ENCODE measurements at regions not wholly inside any gene's neighbourhood (a gene's known extent, or its start where the extent isn't known, plus 50 kb on each side); places are given as distances from the start of the nearest gene placed in this dataset.

- DNase-seq (ENCODE audit: low read depth): no peak
Measured at GRCh38 chr15:31510057-31510456, 183.4 kb downstream of the KLF13 start.

DNA sequence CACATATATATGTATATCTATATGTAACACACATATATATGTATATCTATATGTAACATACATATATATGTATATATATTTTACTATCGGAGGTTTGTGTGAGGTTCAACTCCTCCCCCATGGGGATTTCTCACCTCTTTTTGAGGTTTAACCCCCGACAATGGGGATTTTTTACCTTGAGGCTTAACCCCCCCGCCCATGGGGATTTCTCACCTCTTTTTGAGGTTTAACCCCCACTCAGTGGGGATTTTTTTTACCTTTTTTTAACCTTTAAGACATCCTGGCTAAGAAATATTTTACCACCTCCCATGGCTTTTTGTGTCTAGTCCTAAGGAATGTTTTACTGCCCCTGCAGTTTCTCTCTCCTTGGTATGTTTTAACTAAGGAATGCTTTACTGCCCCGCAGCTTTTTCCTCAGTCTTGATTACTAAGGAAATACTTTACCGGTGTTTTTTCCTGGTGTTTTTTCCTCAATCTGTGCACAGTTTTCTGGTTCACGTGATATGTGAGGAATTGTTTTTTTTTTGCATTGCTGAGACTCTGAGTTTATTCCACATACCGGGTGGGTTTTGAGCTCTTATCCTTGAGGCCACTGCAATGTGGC, 185.2 kb downstream of the KLF13 start:
- DNase-seq (ENCODE audit: low read depth): no peak

GRCh38 chr15:31513178-31513577, 186.5 kb downstream of the KLF13 start:
- DNase-seq (ENCODE audit: low read depth): no peak

DNA sequence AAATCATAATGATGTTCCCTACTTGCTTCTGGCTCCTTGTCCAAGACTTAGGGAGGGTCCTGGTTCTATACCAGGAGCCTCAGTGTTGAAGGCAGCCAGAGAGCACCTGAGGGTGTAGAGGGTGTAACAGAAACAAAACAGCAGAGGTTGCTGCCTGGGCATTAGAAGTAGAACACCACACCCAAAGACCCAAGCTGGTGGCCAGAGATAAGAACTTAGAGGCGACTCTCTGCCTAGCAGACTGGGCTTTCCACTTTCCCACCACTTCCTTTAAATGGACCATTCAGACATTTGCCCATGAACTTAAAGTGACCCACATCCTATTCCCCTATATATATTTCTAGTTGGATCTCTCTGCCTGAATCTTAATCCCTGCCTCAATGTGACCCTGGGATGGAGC, 189.8 kb downstream of the KLF13 start:
- DNase-seq (ENCODE audit: low read depth): no peak

DNA sequence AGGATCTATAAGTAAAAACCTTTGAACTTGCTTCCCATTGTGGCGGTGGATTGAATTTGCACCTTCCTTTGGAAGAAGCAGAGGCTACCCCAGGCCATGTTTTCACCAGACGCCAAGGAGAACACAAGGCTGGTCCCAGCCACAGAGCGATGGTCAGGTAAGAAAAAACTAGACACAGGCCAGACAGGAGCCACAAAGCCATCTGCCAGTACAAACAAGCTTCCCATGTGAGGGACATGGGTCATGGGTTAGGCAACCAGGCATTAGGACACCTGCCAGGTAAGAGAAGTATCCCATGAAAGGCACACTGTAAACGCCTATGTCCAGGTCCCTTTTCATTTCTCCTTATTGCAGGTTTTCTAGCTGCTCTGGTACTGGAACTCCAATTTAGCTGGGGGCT, 190.2 kb downstream of the KLF13 start:
- no peak for DNase-seq (ENCODE audit: low read depth)

DNA sequence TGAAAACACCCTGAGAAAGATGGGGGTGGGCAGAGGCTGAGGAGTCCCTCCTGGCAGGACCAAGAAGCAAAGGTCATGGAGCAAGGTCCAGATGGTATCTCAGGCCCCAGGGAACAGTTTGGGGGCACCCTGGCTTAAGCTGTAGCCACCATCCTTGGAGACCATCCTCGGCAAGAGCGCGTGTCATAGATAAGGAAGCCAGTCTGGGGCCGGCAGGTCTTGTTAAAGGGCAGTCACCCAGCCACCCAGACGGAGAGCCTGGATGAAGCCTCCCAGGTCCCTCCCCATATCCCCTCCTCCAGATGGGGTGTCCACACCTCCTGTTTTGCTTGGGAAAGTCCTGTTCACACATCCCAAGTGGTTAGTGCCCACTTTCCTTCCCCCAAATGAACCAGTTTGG, 191.1 kb downstream of the KLF13 start:
- DNase-seq (ENCODE audit: low read depth): no peak

GRCh38 chr15:31522028-31522427, 195.4 kb downstream of the KLF13 start:
- no peak for DNase-seq (ENCODE audit: low read depth)

DNA sequence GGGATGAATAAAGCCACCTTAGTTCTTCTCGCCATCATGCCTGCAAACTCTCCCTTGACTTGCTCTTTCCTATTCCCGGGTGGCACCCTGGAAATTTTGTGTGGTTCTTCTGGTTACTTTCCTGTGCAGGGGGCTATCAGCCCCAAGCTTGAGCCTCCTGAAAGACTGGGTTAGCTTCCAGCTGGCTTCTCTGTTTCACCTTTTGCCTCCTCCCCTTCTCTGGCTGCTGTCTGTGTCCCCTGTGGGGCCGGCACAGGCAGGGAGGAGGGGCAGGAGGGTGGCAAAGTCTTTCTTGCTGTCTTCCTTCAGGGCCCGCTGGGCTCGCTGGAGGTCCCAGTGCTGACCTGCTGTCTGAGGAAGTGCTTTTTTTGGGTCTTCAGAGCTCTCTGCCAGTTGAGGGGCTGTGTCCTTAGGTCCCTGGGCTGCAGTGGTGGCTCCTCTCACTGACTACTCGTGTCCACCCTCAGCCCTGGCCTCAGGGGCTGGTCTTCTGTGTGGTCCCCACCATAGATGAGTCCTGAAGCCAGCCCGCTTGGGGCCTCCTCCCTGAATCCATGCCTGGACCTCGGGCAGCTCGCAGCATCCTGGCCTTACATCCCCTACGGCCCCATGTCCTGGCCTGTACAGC, 196.5 kb downstream of the KLF13 start:
- DNase-seq (ENCODE audit: low read depth): no peak

GRCh38 chr15:31523655-31524049, 197.0 kb downstream of the KLF13 start:
- no peak for DNase-seq (ENCODE audit: low read depth)

GRCh38 chr15:31525185-31525695, 198.6 kb downstream of the KLF13 start:
- no peak for DNase-seq (ENCODE audit: low read depth)

DNA sequence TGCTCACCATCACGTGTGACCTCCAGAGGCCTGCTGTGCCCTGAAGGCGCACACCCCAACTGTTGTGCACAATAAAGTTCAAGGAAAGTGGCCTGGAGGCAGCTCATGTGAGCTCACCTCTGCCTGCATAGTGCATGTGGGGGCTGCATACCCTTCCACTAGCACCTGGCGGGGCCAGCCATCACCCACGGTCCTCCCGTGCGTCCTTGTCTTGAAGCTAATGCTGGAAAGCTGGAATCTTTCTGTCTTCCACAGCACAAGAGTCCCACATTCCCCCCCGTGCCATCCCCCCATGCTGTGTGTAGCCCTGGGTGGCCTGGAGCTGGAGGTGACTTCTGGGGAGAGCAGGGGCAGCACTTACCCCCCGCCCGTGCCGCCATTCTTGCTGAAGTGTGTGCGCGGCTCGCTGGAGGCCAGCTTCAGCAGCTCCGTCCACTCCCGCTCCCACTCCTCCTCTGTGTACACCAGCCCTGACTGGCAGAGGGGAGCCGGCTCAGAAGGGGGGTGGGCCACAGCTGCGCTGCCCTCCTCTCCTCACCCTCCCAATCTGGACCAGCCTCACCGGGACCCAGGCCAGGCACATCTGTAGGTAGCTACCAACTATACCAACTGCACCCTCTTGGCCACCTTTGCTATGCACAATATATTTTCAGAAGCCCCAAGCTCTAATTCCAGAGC, 199.5 kb downstream of the KLF13 start:
- DNase-seq (ENCODE audit: low read depth): no peak

DNA sequence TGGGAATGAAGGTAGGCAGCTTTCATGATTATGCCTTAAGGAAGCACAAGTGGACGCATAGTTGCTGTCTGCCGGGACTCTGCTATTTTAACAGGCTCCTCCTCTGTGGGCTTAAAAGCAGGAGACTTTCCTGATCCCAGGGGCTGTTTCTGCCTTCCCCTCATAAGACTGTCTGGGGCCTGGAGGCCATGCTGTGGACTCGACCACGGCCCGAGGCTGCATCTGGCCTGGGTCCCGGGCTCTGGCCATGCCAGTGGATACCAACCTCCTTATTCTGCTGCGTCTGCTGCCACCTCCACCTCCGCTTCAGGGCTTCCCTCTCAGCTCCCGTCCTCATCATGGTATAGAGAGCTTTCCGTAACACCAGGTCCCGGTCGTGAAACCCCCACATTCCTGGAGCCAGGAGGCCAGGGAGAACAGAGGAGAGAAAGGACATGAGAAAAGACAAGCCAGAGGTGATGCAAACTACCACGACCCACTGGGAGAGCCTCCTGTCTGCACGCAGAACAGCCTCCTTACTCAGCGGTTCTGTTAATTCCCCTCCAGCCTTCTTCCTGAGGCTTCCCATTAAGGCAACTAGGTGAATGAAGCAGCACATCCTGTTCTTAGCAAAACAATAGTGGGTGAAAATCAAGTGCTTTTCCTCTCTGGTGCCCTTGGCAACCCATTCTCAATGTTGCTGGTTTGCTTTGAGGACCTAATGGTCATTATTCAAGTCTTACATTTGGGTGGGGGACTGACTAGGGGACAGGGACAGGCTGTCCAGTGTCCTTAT, 200.5 kb downstream of the KLF13 start:
- no peak for DNase-seq (ENCODE audit: low read depth)

- no peak for DNase-seq (ENCODE audit: low read depth)
Measured at GRCh38 chr15:31528846-31529245, 202.2 kb downstream of the KLF13 start.

DNA sequence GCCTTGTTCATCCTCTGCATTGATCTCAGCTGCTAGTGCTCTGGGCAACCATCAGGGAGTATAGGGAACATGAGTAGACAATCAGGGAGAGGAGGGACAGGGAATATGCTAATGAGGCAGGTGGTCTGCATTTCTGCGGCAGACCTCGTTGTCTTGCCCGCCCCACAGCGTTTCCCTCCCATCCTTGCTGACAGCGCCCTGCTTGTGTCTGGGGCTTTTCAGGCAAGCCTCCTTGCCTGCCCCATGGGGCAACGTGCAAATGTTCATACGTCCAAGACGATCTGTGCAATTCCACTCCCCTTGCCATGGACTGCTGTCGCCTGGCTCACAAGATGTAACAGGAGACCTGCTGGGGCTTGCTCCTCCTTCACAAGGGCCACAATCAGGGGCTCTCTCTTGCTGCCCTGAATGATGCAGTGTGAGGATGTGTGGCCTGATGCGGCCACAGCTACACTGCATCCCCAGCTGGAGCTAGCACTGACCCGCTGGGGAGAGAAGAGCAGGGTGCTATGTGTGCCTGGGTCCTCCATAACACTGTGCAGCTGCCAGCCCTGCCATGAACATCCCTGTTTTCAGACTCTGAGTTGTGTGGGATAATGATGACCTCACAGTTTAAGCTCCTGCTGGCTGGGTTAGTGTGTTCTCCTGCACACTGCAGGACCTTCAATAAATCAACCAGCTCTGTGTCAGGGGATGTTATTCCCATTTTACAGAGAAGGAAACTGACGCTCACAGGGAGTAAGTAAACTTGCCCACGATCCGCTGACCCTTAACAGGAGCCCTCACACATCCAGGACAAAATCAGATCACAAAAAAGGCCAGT, 211.3 kb downstream of the KLF13 start:
- no peak for DNase-seq (ENCODE audit: low read depth)

DNA sequence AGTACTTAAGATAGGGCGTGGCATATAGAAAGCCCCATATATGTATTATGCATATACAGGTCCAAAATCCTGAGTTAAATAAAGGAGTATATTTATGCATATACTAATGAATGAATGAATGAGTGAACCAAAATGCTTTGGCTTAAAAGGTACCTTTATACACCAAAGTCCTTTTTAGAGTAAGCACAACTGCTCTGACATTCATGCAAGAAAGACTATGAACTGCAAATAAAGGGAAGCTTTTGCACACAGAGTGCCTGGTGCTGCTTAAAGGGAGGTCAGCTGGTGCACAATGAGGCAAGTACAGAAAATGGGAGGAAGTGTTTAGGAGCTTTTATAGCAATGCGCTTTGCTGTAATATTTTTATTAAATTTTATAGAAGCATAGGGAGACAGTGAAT, 214.0 kb downstream of the KLF13 start:
- no peak for DNase-seq (ENCODE audit: low read depth)

DNA sequence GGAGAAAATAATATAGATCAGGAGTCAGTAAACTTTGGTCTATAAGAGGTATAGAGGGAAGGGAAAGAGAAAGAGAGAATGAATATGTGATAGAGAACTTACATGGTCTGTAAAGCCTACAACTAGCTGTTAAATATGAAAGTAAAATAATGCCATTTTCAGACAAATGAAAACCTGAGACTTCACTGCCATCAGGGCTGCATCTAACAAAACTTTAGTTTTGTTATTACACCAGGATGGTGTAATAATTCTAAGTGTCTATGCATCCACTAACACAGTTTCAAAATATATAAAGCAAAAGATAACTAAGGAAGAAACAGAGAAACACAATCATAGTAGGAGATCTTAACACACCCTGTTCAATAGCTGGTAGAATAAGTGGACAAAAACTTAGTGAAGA, 217.7 kb downstream of the KLF13 start:
- DNase-seq (ENCODE audit: low read depth): no peak

DNA sequence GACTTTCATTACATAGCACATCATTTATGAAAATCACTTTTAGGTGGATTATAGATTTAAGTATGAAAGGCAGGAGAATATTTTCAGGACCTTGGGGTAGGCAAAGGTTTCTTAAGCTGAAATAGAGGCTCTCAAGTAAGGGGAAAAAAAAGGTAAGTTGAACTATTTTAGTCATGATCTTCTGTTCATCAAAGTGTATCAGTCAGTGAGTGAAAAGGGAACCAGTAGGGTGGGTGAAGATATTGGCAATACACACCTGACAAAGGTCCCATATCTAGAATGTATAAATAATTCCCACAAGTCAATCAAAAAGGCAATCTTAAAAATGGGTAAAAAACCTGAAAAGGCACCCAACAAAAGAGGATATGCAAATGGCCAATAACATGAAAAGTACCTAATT, 218.6 kb downstream of the KLF13 start:
- no peak for DNase-seq (ENCODE audit: low read depth)

DNA sequence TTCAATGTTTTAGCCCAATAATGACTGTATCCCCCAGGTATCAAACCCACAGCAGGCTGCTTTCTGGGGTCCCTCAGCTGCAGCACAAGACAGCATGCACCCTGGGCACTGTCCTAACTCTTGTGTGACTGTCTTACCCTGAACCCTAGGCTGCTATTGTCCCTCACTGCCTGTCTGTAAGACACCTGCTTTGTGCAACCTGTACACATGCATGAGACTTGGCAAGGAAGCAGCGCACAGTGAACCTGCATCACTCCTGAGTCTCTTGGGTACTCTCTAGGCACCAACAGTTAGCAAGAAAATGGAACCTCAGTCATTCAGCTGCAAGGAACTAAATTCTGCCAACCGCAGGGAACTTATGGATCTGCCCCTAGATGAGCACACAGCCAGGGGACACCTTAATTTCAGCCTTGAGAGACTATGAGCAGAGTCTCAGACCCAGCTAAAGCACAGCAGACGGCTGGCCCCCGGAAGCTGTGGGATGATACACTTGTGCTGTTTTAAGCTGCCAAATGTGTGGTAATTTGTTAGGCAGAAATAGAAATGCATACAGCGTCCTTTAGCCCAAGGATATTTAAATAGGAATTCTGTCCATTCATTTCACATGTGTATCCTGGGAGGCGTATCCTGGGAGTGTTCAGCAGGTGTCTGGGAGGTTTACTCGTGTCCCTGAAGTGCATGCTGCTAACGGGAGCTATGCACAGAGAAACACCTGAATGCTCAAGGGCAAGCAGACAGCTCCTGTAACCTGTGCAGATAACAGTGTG, 223.8 kb downstream of the KLF13 start:
- no peak for DNase-seq (ENCODE audit: low read depth)

DNA sequence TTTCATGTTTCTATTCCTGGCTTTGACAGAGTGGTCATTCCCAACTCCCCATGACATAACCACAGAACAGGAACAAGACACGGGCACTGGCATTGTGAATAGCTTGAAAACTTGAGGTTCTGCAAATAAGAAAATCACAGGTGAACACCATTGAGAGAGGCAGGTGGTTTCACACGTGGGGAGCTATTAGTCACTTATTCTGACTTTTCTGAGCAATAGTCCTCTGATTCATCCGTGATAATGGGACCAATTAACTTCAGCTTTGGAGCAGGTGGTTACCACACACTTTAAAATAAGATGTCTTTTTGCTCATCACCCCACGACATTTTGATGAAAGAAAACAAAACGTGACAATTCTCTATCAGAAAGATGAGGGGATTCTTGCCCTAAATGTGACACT, 224.7 kb downstream of the KLF13 start:
- no peak for DNase-seq (ENCODE audit: low read depth)

GRCh38 chr15:31552482-31553099, 226.0 kb downstream of the KLF13 start:
- no peak for DNase-seq (ENCODE audit: low read depth)

- no peak for DNase-seq (ENCODE audit: low read depth)
Measured at GRCh38 chr15:31554261-31554660, 227.6 kb downstream of the KLF13 start.
